Upper lobe of left lung (tissue), 4 donors: ENCODE measurements at regions not wholly inside any gene's neighbourhood (a gene's known extent, or its start where the extent isn't known, plus 50 kb on each side); places are given as distances from the start of the nearest gene placed in this dataset.

Source experiments
- EP300 ChIP-seq, 4 donors: sonication (generic); formaldehyde crosslinking; IDR thresholded peaks; one replicate each; pipeline ENCODE4 v1.5.1; 2017; ENCODE audit warnings: antibody characterized with exemption in 4 of 4, control low read depth in 2 of 4
- POLR2A ChIP-seq, 4 donors: fragments of 450-650 bp; IDR thresholded peaks; one replicate each; pipeline ENCODE4 v1.5.1; 2016 to 2017; ENCODE audit warnings: antibody characterized with exemption in 4 of 4, mild to moderate bottlenecking in 2 of 4
- POLR2AphosphoS5 ChIP-seq, 2 donors: sonication (generic); formaldehyde crosslinking; IDR thresholded peaks; one replicate each; pipeline ENCODE4 v1.5.1; 2017; ENCODE audit warnings: antibody characterized with exemption in 2 of 2
- TF ChIP-seq, protein P1 (sequence below), 6 experiments: fragments of 450-650 bp in 4 of 6; fragments of 200-600 bp in 2 of 6; sonication (generic) in 2 of 6; IDR thresholded peaks; one replicate each; pipeline ENCODE4 v1.5.1; 2016 to 2019; ENCODE audit warnings: antibody characterized with exemption in 6 of 6

DNA sequence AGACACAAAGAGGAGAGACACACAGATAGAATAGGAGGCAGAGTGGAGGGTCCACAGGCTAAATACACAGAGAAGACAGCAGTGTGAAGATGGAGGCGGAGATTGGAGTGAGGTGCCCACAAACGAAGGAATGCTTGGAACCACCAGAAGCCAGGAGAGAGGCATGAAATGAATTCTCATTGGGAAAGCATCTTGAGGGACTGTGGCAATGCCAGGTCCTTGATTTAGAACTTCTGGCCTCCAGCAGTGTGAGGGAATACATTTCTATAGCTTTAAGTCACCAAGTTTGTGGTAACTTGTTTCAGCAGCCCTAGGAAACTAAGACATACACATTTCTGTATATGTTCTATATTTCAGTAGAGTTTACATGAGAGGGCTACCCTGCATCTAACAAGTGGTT lies 396.6 kb upstream of the ZNF608 start:
- TF ChIP-seq, protein P1, sequence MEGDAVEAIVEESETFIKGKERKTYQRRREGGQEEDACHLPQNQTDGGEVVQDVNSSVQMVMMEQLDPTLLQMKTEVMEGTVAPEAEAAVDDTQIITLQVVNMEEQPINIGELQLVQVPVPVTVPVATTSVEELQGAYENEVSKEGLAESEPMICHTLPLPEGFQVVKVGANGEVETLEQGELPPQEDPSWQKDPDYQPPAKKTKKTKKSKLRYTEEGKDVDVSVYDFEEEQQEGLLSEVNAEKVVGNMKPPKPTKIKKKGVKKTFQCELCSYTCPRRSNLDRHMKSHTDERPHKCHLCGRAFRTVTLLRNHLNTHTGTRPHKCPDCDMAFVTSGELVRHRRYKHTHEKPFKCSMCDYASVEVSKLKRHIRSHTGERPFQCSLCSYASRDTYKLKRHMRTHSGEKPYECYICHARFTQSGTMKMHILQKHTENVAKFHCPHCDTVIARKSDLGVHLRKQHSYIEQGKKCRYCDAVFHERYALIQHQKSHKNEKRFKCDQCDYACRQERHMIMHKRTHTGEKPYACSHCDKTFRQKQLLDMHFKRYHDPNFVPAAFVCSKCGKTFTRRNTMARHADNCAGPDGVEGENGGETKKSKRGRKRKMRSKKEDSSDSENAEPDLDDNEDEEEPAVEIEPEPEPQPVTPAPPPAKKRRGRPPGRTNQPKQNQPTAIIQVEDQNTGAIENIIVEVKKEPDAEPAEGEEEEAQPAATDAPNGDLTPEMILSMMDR (IDR thresholded peaks at IDR 0.05): no peak
- TF ChIP-seq POLR2A (IDR thresholded peaks at IDR 0.05) (no peak), POLR2AphosphoS5 (IDR thresholded peaks at IDR 0.05) (no peak), EP300 (IDR thresholded peaks at IDR 0.05) (no peak)
